Upper lobe of left lung (tissue), 6 donors: ENCODE measurements at regions not wholly inside any gene's neighbourhood (a gene's known extent, or its start where the extent isn't known, plus 50 kb on each side); places are given as distances from the start of the nearest gene placed in this dataset.

Source experiments
- ATAC-seq, 2 donors: fragments of 200-7000 bp; cut with Tn5 transposase; one replicate each; pipeline ENCODE4 v1.9.1; 2022; ENCODE audit warnings: mild to moderate bottlenecking in 2 of 2, moderate library complexity in 2 of 2; ENCODE audit not compliant: low FRiP score in 2 of 2
- DNase-seq, 2 donors: peaks; one replicate each; pipeline ENCODE4 v3.0.0-alpha.2; 2019 to 2020
- H3K27ac ChIP-seq, 4 donors: fragments of 200-600 bp; sonication (generic); one replicate each; pipeline ENCODE4 v1.5.1; 2016 to 2019
- H3K27me3 ChIP-seq, 4 donors: fragments of 200-600 bp; sonication (generic); one replicate each; pipeline ENCODE4 v1.5.1; 2017 to 2019
- H3K36me3 ChIP-seq, 4 donors: fragments of 200-600 bp; sonication (generic); one replicate each; pipeline ENCODE4 v1.5.1; 2016 to 2019
- H3K4me1 ChIP-seq, 4 donors: fragments of 200-600 bp; sonication (generic); one replicate each; pipeline ENCODE4 v1.5.1; 2018 to 2019
- H3K4me3 ChIP-seq, 4 donors: fragments of 200-600 bp; sonication (generic); one replicate each; pipeline ENCODE4 v1.5.1; 2017 to 2019; ENCODE audit warnings: mild to moderate bottlenecking in 2 of 4, moderate library complexity in 1 of 4
- H3K9me3 ChIP-seq, 4 donors: fragments of 200-600 bp; sonication (generic); one replicate each; pipeline ENCODE4 v1.5.1; 2018 to 2019
- CTCF ChIP-seq, 6 experiments: fragments of 450-650 bp in 4 of 6; fragments of 200-600 bp in 2 of 6; sonication (generic) in 2 of 6; IDR thresholded peaks; one replicate each; pipeline ENCODE4 v1.5.1; 2016 to 2019; ENCODE audit warnings: antibody characterized with exemption in 6 of 6
- EP300 ChIP-seq, 4 donors: sonication (generic); formaldehyde crosslinking; IDR thresholded peaks; one replicate each; pipeline ENCODE4 v1.5.1; 2017; ENCODE audit warnings: antibody characterized with exemption in 4 of 4, control low read depth in 2 of 4
- POLR2A ChIP-seq, 4 donors: fragments of 450-650 bp; IDR thresholded peaks; one replicate each; pipeline ENCODE4 v1.5.1; 2016 to 2017; ENCODE audit warnings: antibody characterized with exemption in 4 of 4, mild to moderate bottlenecking in 2 of 4
- POLR2AphosphoS5 ChIP-seq, 2 donors: sonication (generic); formaldehyde crosslinking; IDR thresholded peaks; one replicate each; pipeline ENCODE4 v1.5.1; 2017; ENCODE audit warnings: antibody characterized with exemption in 2 of 2
- WGBS, 2 donors: methylation state at CpG; one replicate each; pipeline ENCODE4 v1.1.5; 2017 to 2018; 5-methylcytosine and 5-hydroxymethylcytosine counted together
- donor health status: DM: no; HTN: no; CAD: no; lungs with moderate emphysema.
- donor health status: DM: no; HTN: yes; CAD: no; lungs with severe emphysema.

GRCh38 chr20:53838311-53838868 lies 232.0 kb downstream of the BCAS1 start:
- peaks cover 11 to 21% (median 17%) of the 10 kb centered on the region in 4 donors for H3K4me1 ChIP-seq
- no peak for DNase-seq
- H3K27me3 ChIP-seq = no peaks in the 10 kb centered on the region
- TF ChIP-seq CTCF (IDR thresholded peaks at IDR 0.05) = no peak
- no peak for TF ChIP-seq EP300 (IDR thresholded peaks at IDR 0.05)
- no peak for TF ChIP-seq POLR2A (IDR thresholded peaks at IDR 0.05)
- TF ChIP-seq POLR2AphosphoS5 (IDR thresholded peaks at IDR 0.05) = no peak
- H3K36me3 ChIP-seq = no peaks in the 10 kb centered on the region
- 76 to 90% methylated on average over 14 of the region's 14 CpGs for WGBS, 2 donors
- H3K9me3 ChIP-seq = no peaks in the 10 kb centered on the region
- peak overlapping the region in 3 of 4 donors; percentile 46 to 72 (median 61) for H3K27ac ChIP-seq
- no peak for ATAC-seq
- H3K4me3 ChIP-seq = no peak overlapping the region

GRCh38 chr20:53837126-53837826 lies 233.1 kb downstream of the BCAS1 start:
- H3K4me1 ChIP-seq = peaks cover 7 to 17% (median 11%) of the 10 kb centered on the region in 4 donors
- H3K4me3 ChIP-seq = no peak overlapping the region
- TF ChIP-seq POLR2AphosphoS5 (IDR thresholded peaks at IDR 0.05) = no peak
- no peak for TF ChIP-seq CTCF (IDR thresholded peaks at IDR 0.05)
- TF ChIP-seq EP300 (IDR thresholded peaks at IDR 0.05) = no peak
- TF ChIP-seq POLR2A (IDR thresholded peaks at IDR 0.05) = no peak
- DNase-seq = no peak
- WGBS, 2 donors = 88 to 92% methylated on average over 5 of the region's 5 CpGs
- ATAC-seq = no peak
- H3K27me3 ChIP-seq = no peaks in the 10 kb centered on the region
- no peak overlapping the region for H3K27ac ChIP-seq
- H3K36me3 ChIP-seq = no peaks in the 10 kb centered on the region
- no peaks in the 10 kb centered on the region for H3K9me3 ChIP-seq

- WGBS, 2 donors = 79 to 89% methylated on average over 8 of the region's 8 CpGs
- DNase-seq (no peak), ATAC-seq (no peak)
Measured at GRCh38 chr20:53834749-53835148, 235.6 kb downstream of the BCAS1 start.

GRCh38 chr20:53834062-53834442 lies 236.3 kb downstream of the BCAS1 start:
- DNase-seq (no peak), ATAC-seq (no peak)
- WGBS, 2 donors = 64 to 83% methylated on average over 3 of the region's 3 CpGs
- Histone ChIP-seq H3K4me3 (no peak overlapping the region), H3K36me3 (no peaks in the 10 kb centered on the region), H3K27me3 (no peaks in the 10 kb centered on the region), H3K4me1 (peaks cover 13 to 29% (median 20%) of the 10 kb centered on the region in 4 donors), H3K9me3 (no peaks in the 10 kb centered on the region), H3K27ac (no peak overlapping the region)
- no peak for TF ChIP-seq CTCF (IDR thresholded peaks at IDR 0.05)
- TF ChIP-seq POLR2AphosphoS5 (IDR thresholded peaks at IDR 0.05) = no peak
- TF ChIP-seq EP300 (IDR thresholded peaks at IDR 0.05) = no peak
- TF ChIP-seq POLR2A (IDR thresholded peaks at IDR 0.05) = no peak

More at GRCh38 chr20:53834749-53835148, 235.6 kb downstream of the BCAS1 start:
- peaks cover 13 to 26% (median 20%) of the 10 kb centered on the region in 4 donors for H3K4me1 ChIP-seq
- TF ChIP-seq CTCF (IDR thresholded peaks at IDR 0.05) (no peak), POLR2A (IDR thresholded peaks at IDR 0.05) (no peak), EP300 (IDR thresholded peaks at IDR 0.05) (no peak), POLR2AphosphoS5 (IDR thresholded peaks at IDR 0.05) (no peak)
- H3K9me3 ChIP-seq = no peaks in the 10 kb centered on the region
- H3K27ac ChIP-seq = no peak overlapping the region
- no peaks in the 10 kb centered on the region for H3K27me3 ChIP-seq
- H3K4me3 ChIP-seq = no peak overlapping the region
- H3K36me3 ChIP-seq = no peaks in the 10 kb centered on the region
